OCI-LY3 (cell line): ENCODE measurements at regions not wholly inside any gene's neighbourhood (a gene's known extent, or its start where the extent isn't known, plus 50 kb on each side); places are given as distances from the start of the nearest gene placed in this dataset.

Experiments used
- H2AFZ ChIP-seq: fragments of 200-600, 300-600 bp; shearing (Covaris generic); 2 replicates; pipeline ENCODE4 v1.6.0; 2014; ENCODE audit warnings: antibody characterized with exemption, low read depth, low read length
- H3K27ac ChIP-seq: fragments of 200-600, 300-600 bp; sonication (generic); 2 replicates; pipeline ENCODE4 v1.5.1; 2014; ENCODE audit warnings: mild to moderate bottlenecking, low read length, moderate library complexity, mixed read lengths
- H3K27me3 ChIP-seq: fragments of 200-600, 300-600 bp; sonication (generic); 2 replicates; pipeline ENCODE4 v1.6.1; 2014; ENCODE audit warnings: low read depth, low read length, mixed read lengths
- H3K36me3 ChIP-seq: fragments of 200-600, 300-600 bp; sonication (generic); replicated peaks from 2 replicates; pipeline ENCODE3; 2014; ENCODE audit warnings: low read depth, low read length, mixed read lengths
- H3K4me1 ChIP-seq: fragments of 300-600, 200-600 bp; sonication (generic); 2 replicates; pipeline ENCODE4 v1.6.1; 2014; ENCODE audit warnings: low read length, mixed read lengths
- H3K4me2 ChIP-seq: fragments of 200-600, 300-600 bp; sonication (generic); 2 replicates; pipeline ENCODE4 v1.6.1; 2014; ENCODE audit warnings: low read length, mixed read lengths
- H3K4me3 ChIP-seq: fragments of 300-600, 200-600 bp; sonication (generic); 2 replicates; pipeline ENCODE4 v1.5.1; 2014; ENCODE audit warnings: antibody characterized with exemption, mild to moderate bottlenecking, low read length, moderate library complexity
- H3K79me2 ChIP-seq: fragments of 300-600, 200-600 bp; shearing (Covaris generic); 2 replicates; pipeline ENCODE4 v1.6.1; 2014; ENCODE audit warnings: mild to moderate bottlenecking, low read length, mixed read lengths
- H3K9ac ChIP-seq: fragments of 300-600, 200-600 bp; shearing (Covaris generic); 2 replicates; pipeline ENCODE4 v1.6.0; 2014; ENCODE audit warnings: mild to moderate bottlenecking, low read length, moderate library complexity
- H3K9me3 ChIP-seq: fragments of 200-600, 300-600 bp; shearing (Covaris generic); 2 replicates; pipeline ENCODE4 v1.6.1; 2014; ENCODE audit warnings: low read length, mixed read lengths; ENCODE audit not compliant: insufficient read depth
- H4K20me1 ChIP-seq: fragments of 200-600, 300-600 bp; sonication (generic); 2 replicates; pipeline ENCODE4 v1.6.1; 2016; ENCODE audit warnings: low read length, mixed read lengths; ENCODE audit not compliant: insufficient read depth
- EZH2phosphoT487 ChIP-seq: fragments of 200-600 bp; shearing (Covaris generic); IDR thresholded peaks from 2 replicates; pipeline ENCODE4 v1.6.1; 2018; ENCODE audit warnings: antibody characterized with exemption, mixed run types, low read depth
- TF ChIP-seq, protein P1 (sequence below): fragments of 200-600, 300-600 bp; sonication (generic); IDR thresholded peaks from 2 replicates; pipeline ENCODE4 v1.5.1; 2014; ENCODE audit warnings: antibody characterized with exemption, low read length, low read depth

DNA sequence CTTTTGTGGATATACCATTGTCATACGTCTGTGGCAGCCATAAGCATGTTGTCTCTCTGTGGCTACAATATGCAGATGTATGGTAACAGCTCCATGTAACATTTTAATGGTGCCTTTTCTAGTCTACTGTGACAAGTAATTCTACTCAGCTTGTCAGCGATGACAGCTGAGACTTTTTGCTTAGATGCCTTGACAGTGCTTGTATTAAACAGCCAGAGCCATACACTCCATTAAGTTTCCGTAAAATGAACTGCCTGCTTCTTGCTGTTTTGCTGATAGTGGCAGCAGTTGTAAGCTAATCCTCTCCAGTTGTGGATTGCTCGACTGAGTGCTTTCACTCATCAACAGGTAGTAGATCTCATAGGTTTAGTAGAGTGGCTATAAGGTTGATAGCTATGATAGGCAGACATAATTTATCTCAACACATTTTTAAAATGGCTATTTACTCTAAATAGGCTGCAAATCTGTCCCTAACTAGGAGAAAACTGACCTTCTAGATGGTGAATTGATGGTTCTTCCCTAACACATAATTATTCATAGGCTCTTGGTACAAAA is 260.2 kb upstream of the NAALADL2 start:
- H2AFZ ChIP-seq = no peak overlapping the region
- TF ChIP-seq, protein P1, sequence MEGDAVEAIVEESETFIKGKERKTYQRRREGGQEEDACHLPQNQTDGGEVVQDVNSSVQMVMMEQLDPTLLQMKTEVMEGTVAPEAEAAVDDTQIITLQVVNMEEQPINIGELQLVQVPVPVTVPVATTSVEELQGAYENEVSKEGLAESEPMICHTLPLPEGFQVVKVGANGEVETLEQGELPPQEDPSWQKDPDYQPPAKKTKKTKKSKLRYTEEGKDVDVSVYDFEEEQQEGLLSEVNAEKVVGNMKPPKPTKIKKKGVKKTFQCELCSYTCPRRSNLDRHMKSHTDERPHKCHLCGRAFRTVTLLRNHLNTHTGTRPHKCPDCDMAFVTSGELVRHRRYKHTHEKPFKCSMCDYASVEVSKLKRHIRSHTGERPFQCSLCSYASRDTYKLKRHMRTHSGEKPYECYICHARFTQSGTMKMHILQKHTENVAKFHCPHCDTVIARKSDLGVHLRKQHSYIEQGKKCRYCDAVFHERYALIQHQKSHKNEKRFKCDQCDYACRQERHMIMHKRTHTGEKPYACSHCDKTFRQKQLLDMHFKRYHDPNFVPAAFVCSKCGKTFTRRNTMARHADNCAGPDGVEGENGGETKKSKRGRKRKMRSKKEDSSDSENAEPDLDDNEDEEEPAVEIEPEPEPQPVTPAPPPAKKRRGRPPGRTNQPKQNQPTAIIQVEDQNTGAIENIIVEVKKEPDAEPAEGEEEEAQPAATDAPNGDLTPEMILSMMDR = no peak
- no peak for TF ChIP-seq EZH2phosphoT487
- no peaks in the 10 kb centered on the region for H3K9me3 ChIP-seq
- H3K4me3 ChIP-seq = no peak overlapping the region
- no peaks in the 10 kb centered on the region for H4K20me1 ChIP-seq
- H3K79me2 ChIP-seq = no peaks in the 10 kb centered on the region
- H3K27ac ChIP-seq = no peak overlapping the region
- no peak overlapping the region for H3K9ac ChIP-seq
- no peaks in the 10 kb centered on the region for H3K27me3 ChIP-seq
- no peaks in the 10 kb centered on the region for H3K36me3 ChIP-seq
- H3K4me2 ChIP-seq = no peak overlapping the region
- H3K4me1 ChIP-seq = peaks cover 11% of the 10 kb centered on the region

DNA sequence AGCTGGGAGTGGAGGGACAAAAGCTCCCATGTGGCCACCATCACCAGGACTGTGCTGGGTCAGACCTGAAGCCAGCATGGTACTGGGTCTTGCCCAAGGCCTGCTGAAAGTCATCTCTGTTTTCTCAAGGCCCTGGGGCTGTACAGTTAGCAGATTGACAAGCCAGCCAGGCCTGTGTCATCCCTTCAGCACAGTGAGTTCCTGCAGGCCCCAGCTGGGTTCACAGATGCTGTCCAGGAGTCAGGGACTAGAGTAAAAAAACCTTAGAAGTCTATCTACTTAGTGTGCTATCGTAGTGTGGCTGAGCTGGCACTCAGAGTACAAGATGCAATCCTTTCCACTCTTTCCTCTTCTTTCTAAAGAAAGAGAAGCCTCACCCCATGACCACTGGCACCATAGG is 246.0 kb upstream of the NAALADL2 start:
- Histone ChIP-seq H3K4me1 (peaks cover 4% of the 10 kb centered on the region), H3K27me3 (no peaks in the 10 kb centered on the region), H3K27ac (no peak overlapping the region), H3K79me2 (no peaks in the 10 kb centered on the region), H3K36me3 (no peaks in the 10 kb centered on the region), H2AFZ (no peak overlapping the region; the same call in 1 of the 2 replicates), H3K4me3 (no peak overlapping the region), H3K9ac (no peak overlapping the region), H3K9me3 (no peaks in the 10 kb centered on the region), H3K4me2 (no peak overlapping the region), H4K20me1 (no peaks in the 10 kb centered on the region)
- TF ChIP-seq EZH2phosphoT487 = no peak
- TF ChIP-seq, protein P1 = no peak

DNA sequence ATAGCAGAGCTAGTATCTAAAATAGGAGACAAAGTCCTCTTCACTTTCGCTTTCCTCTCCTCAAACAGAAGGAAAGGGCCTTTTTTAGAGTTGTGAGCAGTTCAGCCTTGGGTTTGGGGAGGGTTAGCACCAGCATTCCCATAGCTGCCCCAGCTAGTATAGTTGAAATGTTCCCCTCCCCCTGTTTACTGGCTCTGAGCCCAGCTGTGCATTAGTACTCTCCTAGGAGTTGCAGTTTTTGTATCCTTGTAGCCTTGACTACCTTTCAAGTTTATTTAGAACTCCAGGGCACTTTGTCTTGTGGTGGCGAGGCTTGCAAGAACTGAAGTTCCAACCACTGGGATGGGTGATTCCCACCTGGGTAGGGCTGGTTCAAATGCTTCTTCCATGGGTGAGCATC is 245.1 kb upstream of the NAALADL2 start:
- Histone ChIP-seq H3K27me3 (no peaks in the 10 kb centered on the region), H2AFZ (peak overlapping the region; percentile 76; the same call in 1 of the 2 replicates), H3K9me3 (no peaks in the 10 kb centered on the region), H3K79me2 (no peaks in the 10 kb centered on the region), H3K36me3 (no peaks in the 10 kb centered on the region), H3K4me1 (peaks cover 12% of the 10 kb centered on the region), H3K4me3 (no peak overlapping the region), H3K27ac (no peak overlapping the region), H3K9ac (no peak overlapping the region), H4K20me1 (no peaks in the 10 kb centered on the region), H3K4me2 (no peak overlapping the region)
- TF ChIP-seq, protein P1 = no peak
- TF ChIP-seq EZH2phosphoT487 = no peak

DNA sequence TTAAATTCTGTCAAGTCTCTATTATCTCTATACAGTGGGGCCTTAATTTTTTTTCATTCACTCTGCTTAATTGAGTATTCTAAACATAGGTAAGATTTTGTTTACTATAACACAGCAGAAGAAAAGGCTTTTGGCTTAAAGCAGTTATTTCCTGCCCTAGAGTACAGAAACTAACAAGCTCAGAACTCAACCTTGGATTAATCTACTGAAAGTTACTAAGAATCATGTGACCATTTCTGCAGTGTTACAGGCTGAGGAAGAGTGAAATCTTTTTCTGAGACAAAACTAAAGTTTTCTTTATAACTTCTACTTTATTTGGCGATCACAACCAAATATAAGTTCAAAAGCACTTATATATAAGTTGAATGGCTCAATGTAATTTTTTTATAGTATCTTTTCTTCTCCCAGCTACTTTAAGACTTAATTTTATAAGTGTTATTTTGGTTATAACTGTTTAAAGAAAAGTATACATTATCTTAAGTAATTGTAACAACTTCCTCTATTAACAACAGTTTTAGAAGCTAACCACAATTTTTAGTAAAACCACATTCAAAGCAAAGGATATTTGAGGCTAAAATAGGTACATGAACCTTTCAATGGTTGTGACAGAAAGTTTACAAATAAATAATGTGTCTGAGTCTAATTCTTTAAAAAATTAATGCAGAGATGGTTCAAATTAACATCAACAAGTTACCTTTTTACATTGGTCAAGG is 240.6 kb upstream of the NAALADL2 start:
- H3K27ac ChIP-seq = no peak overlapping the region
- no peak overlapping the region for H3K9ac ChIP-seq
- no peaks in the 10 kb centered on the region for H3K27me3 ChIP-seq
- TF ChIP-seq, protein P1 = no peak
- TF ChIP-seq EZH2phosphoT487 = no peak
- H3K4me2 ChIP-seq = peak overlapping the region; percentile 14
- H3K9me3 ChIP-seq = no peaks in the 10 kb centered on the region
- peaks cover 16% of the 10 kb centered on the region for H3K4me1 ChIP-seq
- no peaks in the 10 kb centered on the region for H4K20me1 ChIP-seq
- H3K36me3 ChIP-seq = no peaks in the 10 kb centered on the region
- H3K79me2 ChIP-seq = no peaks in the 10 kb centered on the region
- H3K4me3 ChIP-seq = no peak overlapping the region
- peak overlapping the region; percentile 9; the same call in 1 of the 2 replicates for H2AFZ ChIP-seq
